ENCODE measurements at regions not wholly inside any gene's neighbourhood (a gene's known extent, or its start where the extent isn't known, plus 50 kb on each side); places are given as distances from the start of the nearest gene placed in this dataset.

- no peak for TF ChIP-seq CTCF (IDR thresholded peaks at IDR 0.05 in 8 of 11, conservative IDR thresholded peaks at IDR 0.05 in 3 of 11)
- no peak for TF ChIP-seq POLR2AphosphoS5 (IDR thresholded peaks at IDR 0.05)
- no peak for TF ChIP-seq POLR2A (IDR thresholded peaks at IDR 0.05)
These were observed 479.1 kb downstream of the ZEB2 start for GRCh38 chr2:144040834-144041233.

All from spleen (tissue), 7 donors.